ENCODE measurements at regions not wholly inside any gene's neighbourhood (a gene's known extent, or its start where the extent isn't known, plus 50 kb on each side); places are given as distances from the start of the nearest gene placed in this dataset.

DNA sequence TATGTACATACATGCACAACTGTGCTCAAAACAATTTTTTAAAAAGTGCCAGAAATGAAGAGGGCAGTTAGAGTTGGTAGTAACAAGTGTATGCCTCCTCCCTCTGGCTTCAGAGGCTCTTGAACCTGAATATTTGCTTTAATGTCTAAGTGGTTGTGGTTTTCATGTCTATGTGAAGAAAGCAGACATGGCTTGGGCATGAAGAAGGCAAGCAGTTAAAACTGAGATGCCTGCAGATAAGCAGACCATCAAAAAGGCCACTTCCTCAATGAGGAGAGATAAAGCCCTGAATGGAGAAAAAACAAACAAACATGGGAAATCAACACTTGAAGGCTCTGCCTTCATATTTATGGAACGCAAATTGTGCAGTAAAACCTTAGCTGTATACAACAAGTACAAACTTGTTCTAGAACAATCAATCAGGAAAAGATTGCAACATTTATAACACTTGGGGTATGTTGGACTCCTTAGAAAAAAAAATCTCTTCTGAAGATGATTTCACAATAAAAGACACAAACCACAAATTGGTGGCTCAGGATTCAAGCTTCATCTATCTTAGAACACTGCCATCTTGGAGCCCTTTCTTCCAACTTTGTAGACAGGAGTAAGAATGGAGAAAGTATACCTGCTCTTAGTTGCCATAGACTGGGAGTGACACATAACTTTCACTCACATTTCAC lies 52.7 kb upstream of the PLA2G4A start:
- Histone ChIP-seq H3K4me3 (ENCODE audit: low read depth, low read length) (no peak overlapping the region), H3K36me3 (ENCODE audit: control insufficient read depth, insufficient read depth, low read length) (no peaks in the 10 kb centered on the region), H3K27ac (ENCODE audit: low read depth, low read length) (no peak overlapping the region), H3K9me3 (ENCODE audit: control insufficient read depth, insufficient read depth, low read length) (no peaks in the 10 kb centered on the region), H3K27me3 (ENCODE audit: control insufficient read depth, insufficient read depth, low read length) (no peaks in the 10 kb centered on the region), H3K4me1 (ENCODE audit: control insufficient read depth, insufficient read depth, low read length) (no peaks in the 10 kb centered on the region)
- WGBS (ENCODE audit: insufficient coverage), result no CpG with 5 or more reads among the region's 1 CpG
- no peak for DNase-seq (ENCODE audit: low read depth in 4 of 6, low spot score in 6 of 6)

DNA sequence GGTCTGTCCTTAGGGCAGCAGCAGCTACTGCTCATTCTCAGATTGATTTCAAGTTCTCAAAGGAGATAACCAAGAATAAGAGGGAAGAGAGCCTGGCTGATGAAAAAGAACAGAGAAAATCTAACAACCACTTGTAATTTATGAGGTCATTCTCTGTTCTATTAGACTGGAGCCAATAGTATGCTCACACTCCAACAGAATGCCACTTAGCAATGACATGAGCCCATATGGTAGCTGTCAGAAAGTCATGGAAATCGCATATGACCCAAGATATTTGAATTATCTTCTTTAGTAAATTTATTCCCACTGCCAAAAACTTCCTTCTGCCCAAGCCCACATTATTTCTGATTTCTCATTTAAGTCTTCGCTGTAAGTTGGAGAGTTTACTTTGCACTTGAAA lies 53.7 kb upstream of the PLA2G4A start:
- peak in 1 of 6 donors; percentile 50 for DNase-seq (ENCODE audit: low read depth in 4 of 6, low spot score in 6 of 6)
- Histone ChIP-seq H3K4me1 (ENCODE audit: control insufficient read depth, insufficient read depth, low read length) (no peaks in the 10 kb centered on the region), H3K9me3 (ENCODE audit: control insufficient read depth, insufficient read depth, low read length) (no peaks in the 10 kb centered on the region), H3K4me3 (ENCODE audit: low read depth, low read length) (no peak overlapping the region), H3K36me3 (ENCODE audit: control insufficient read depth, insufficient read depth, low read length) (no peaks in the 10 kb centered on the region), H3K27ac (ENCODE audit: low read depth, low read length) (no peak overlapping the region), H3K27me3 (ENCODE audit: control insufficient read depth, insufficient read depth, low read length) (no peaks in the 10 kb centered on the region)
- WGBS (ENCODE audit: insufficient coverage), result 100% methylated on average over 1 of the region's 2 CpGs

DNA sequence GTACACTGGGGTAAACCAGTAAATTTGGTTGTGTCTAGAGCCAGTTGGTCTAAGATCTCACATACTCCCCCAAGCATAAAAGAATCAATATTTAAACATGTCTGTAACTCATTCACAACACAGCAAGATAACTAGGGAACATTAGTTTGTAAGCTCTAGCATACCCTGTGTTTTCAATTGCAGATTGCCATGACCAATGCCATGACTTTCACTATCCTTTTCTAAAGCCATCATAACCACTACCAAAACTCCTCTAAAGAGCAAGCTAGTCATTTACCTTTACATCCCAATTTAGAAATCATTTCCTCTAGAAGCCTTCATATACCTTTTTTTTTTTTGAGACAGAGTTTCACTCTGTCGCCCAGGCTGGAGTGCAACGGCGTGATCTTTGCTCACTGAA lies 56.5 kb upstream of the PLA2G4A start:
- no peaks in the 10 kb centered on the region for H3K27me3 ChIP-seq (ENCODE audit: control insufficient read depth, insufficient read depth, low read length)
- H3K27ac ChIP-seq (ENCODE audit: low read depth, low read length), result no peak overlapping the region
- H3K9me3 ChIP-seq (ENCODE audit: control insufficient read depth, insufficient read depth, low read length), result no peaks in the 10 kb centered on the region
- no peak for DNase-seq (ENCODE audit: low read depth in 4 of 6, low spot score in 6 of 6)
- H3K36me3 ChIP-seq (ENCODE audit: control insufficient read depth, insufficient read depth, low read length), result no peaks in the 10 kb centered on the region
- no peak overlapping the region for H3K4me3 ChIP-seq (ENCODE audit: low read depth, low read length)
- 100% methylated on average over 3 of the region's 3 CpGs for whole genome bisulfite sequencing (ENCODE audit: insufficient coverage)
- no peaks in the 10 kb centered on the region for H3K4me1 ChIP-seq (ENCODE audit: control insufficient read depth, insufficient read depth, low read length)

DNA sequence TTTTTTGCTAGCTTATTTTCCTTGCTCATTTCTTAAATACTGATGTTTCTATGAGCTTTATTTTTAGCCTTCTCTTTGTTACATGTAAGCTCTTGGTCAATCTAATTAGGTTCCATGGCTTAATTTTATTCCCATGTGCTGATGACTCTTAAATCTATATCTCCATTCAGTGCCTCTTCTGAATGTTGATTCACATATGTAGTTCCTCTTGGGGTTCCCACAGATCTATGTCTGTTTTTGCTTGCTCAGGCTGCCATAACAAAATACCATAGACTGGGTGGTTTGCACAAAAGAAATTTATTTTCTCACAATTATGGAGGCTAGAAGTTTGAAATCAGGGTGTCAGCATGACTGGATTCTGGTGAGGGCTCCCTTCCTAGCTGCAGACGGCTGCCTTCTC lies 58.3 kb upstream of the PLA2G4A start:
- Histone ChIP-seq H3K27ac (ENCODE audit: low read depth, low read length) (no peak overlapping the region), H3K4me3 (ENCODE audit: low read depth, low read length) (no peak overlapping the region), H3K36me3 (ENCODE audit: control insufficient read depth, insufficient read depth, low read length) (no peaks in the 10 kb centered on the region), H3K4me1 (ENCODE audit: control insufficient read depth, insufficient read depth, low read length) (no peaks in the 10 kb centered on the region), H3K27me3 (ENCODE audit: control insufficient read depth, insufficient read depth, low read length) (no peaks in the 10 kb centered on the region), H3K9me3 (ENCODE audit: control insufficient read depth, insufficient read depth, low read length) (no peaks in the 10 kb centered on the region)
- no peak for DNase-seq (ENCODE audit: low read depth in 4 of 6, low spot score in 6 of 6)
- WGBS (ENCODE audit: insufficient coverage), result no CpG with 5 or more reads among the region's 1 CpG

DNA sequence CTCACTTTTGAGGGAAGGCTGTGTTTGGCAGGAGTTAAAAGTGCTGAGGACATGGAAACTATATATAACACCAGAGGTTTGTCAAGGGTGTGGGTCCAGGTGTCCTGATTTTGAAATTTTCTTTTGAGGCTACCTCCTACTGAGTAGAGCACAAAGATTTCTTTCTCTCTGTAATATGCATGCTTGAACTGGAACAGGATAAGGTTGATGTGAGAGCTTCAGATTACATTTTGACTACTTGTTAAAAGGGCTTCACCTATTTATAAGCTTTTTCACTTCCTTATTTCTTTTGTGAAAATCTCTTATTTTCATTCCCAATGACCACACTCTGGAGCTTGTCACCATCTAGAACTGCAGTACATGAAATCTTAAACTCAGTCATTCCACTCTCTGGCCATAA lies 59.8 kb upstream of the PLA2G4A start:
- H3K27ac ChIP-seq (ENCODE audit: low read depth, low read length), result no peak overlapping the region
- H3K27me3 ChIP-seq (ENCODE audit: control insufficient read depth, insufficient read depth, low read length), result no peaks in the 10 kb centered on the region
- H3K4me1 ChIP-seq (ENCODE audit: control insufficient read depth, insufficient read depth, low read length), result no peaks in the 10 kb centered on the region
- DNase-seq (ENCODE audit: low read depth in 4 of 6, low spot score in 6 of 6), result no peak
- H3K4me3 ChIP-seq (ENCODE audit: low read depth, low read length), result no peak overlapping the region
- no peaks in the 10 kb centered on the region for H3K36me3 ChIP-seq (ENCODE audit: control insufficient read depth, insufficient read depth, low read length)
- H3K9me3 ChIP-seq (ENCODE audit: control insufficient read depth, insufficient read depth, low read length), result no peaks in the 10 kb centered on the region

DNA sequence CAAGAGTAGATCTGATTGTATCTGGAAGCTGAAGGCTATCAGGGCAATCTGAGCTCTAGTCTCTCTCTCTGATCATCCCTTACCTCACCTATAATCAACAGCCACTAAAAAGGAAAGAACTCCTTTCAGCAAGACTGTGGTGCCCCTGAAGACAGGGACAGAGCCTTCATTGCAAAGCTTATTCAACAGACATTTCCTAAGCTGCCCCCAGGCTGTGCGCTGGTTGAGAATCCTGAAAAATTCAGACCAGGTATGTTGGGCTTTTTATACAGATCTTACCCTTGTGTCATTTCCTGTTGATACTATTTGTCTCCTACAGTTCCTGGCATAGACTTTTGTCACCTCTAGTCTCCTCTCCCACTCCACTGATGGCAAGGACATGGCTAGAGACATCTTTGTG lies 63.3 kb upstream of the PLA2G4A start:
- Histone ChIP-seq H3K27me3 (ENCODE audit: control insufficient read depth, insufficient read depth, low read length) (no peaks in the 10 kb centered on the region), H3K27ac (ENCODE audit: low read depth, low read length) (no peak overlapping the region), H3K4me1 (ENCODE audit: control insufficient read depth, insufficient read depth, low read length) (no peaks in the 10 kb centered on the region), H3K9me3 (ENCODE audit: control insufficient read depth, insufficient read depth, low read length) (no peaks in the 10 kb centered on the region), H3K4me3 (ENCODE audit: low read depth, low read length) (no peak overlapping the region), H3K36me3 (ENCODE audit: control insufficient read depth, insufficient read depth, low read length) (no peaks in the 10 kb centered on the region)
- DNase-seq (ENCODE audit: low read depth in 4 of 6, low spot score in 6 of 6), result no peak
- 100% methylated on average over 1 of the region's 1 CpG for WGBS (ENCODE audit: insufficient coverage)

- peak in 1 of 6 donors; percentile 11 for DNase-seq (ENCODE audit: low read depth in 4 of 6, low spot score in 6 of 6)
- H3K36me3 ChIP-seq (ENCODE audit: control insufficient read depth, insufficient read depth, low read length), result no peaks in the 10 kb centered on the region
Observed at GRCh38 chr1:186763107-186763506, 65.6 kb upstream of the PLA2G4A start.

GRCh38 chr1:186762653-186763052 lies 66.1 kb upstream of the PLA2G4A start:
- H3K4me1 ChIP-seq (ENCODE audit: control insufficient read depth, insufficient read depth, low read length), result no peaks in the 10 kb centered on the region
- DNase-seq (ENCODE audit: low read depth in 4 of 6, low spot score in 6 of 6), result no peak
- H3K36me3 ChIP-seq (ENCODE audit: control insufficient read depth, insufficient read depth, low read length), result no peaks in the 10 kb centered on the region
- no peak overlapping the region for H3K27ac ChIP-seq (ENCODE audit: low read depth, low read length)
- H3K27me3 ChIP-seq (ENCODE audit: control insufficient read depth, insufficient read depth, low read length), result no peaks in the 10 kb centered on the region
- no peaks in the 10 kb centered on the region for H3K9me3 ChIP-seq (ENCODE audit: control insufficient read depth, insufficient read depth, low read length)
- H3K4me3 ChIP-seq (ENCODE audit: low read depth, low read length), result no peak overlapping the region

More at GRCh38 chr1:186763107-186763506, 65.6 kb upstream of the PLA2G4A start:
- no peaks in the 10 kb centered on the region for H3K27me3 ChIP-seq (ENCODE audit: control insufficient read depth, insufficient read depth, low read length)
- WGBS (ENCODE audit: insufficient coverage), result no CpG with 5 or more reads among the region's 1 CpG
- no peak overlapping the region for H3K4me3 ChIP-seq (ENCODE audit: low read depth, low read length)
- H3K27ac ChIP-seq (ENCODE audit: low read depth, low read length), result no peak overlapping the region
- H3K4me1 ChIP-seq (ENCODE audit: control insufficient read depth, insufficient read depth, low read length), result no peaks in the 10 kb centered on the region
- H3K9me3 ChIP-seq (ENCODE audit: control insufficient read depth, insufficient read depth, low read length), result no peaks in the 10 kb centered on the region

- Histone ChIP-seq H3K4me1 (ENCODE audit: control insufficient read depth, insufficient read depth, low read length) (no peaks in the 10 kb centered on the region), H3K4me3 (ENCODE audit: low read depth, low read length) (no peak overlapping the region), H3K27me3 (ENCODE audit: control insufficient read depth, insufficient read depth, low read length) (no peaks in the 10 kb centered on the region), H3K36me3 (ENCODE audit: control insufficient read depth, insufficient read depth, low read length) (no peaks in the 10 kb centered on the region), H3K27ac (ENCODE audit: low read depth, low read length) (no peak overlapping the region), H3K9me3 (ENCODE audit: control insufficient read depth, insufficient read depth, low read length) (no peaks in the 10 kb centered on the region)
- no peak for DNase-seq (ENCODE audit: low read depth in 4 of 6, low spot score in 6 of 6)
Observed at GRCh38 chr1:186761358-186761757, 67.4 kb upstream of the PLA2G4A start.

DNA sequence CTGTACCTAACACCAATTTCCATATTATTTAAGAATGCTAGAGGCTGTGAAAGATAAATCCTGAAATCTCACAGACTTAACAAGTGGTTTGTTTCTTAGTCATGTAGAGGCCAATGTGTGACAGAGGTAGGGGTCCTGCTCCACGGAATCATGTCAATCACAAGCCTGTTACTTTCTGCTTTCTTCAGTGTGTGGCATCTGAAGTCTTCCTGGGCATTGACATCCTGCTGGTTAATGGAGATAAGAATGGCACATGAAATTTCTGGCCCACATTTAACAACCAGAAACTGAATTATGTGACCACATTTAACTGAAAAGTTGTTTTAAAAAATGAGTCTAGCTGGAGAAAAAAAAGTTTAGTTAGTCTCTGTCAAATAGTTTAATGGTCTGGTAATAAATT lies 68.3 kb upstream of the PLA2G4A start:
- DNase-seq (ENCODE audit: low read depth in 4 of 6, low spot score in 6 of 6), result no peak
- 40% methylated on average over 1 of the region's 1 CpG for WGBS (ENCODE audit: insufficient coverage)
- Histone ChIP-seq H3K4me1 (ENCODE audit: control insufficient read depth, insufficient read depth, low read length) (no peaks in the 10 kb centered on the region), H3K9me3 (ENCODE audit: control insufficient read depth, insufficient read depth, low read length) (no peaks in the 10 kb centered on the region), H3K27ac (ENCODE audit: low read depth, low read length) (no peak overlapping the region), H3K4me3 (ENCODE audit: low read depth, low read length) (no peak overlapping the region), H3K27me3 (ENCODE audit: control insufficient read depth, insufficient read depth, low read length) (no peaks in the 10 kb centered on the region), H3K36me3 (ENCODE audit: control insufficient read depth, insufficient read depth, low read length) (no peaks in the 10 kb centered on the region)

All from spinal cord (tissue), 9 donors.